GM12878 (cell line): ENCODE measurements at regions not wholly inside any gene's neighbourhood (a gene's known extent, or its start where the extent isn't known, plus 50 kb on each side); places are given as distances from the start of the nearest gene placed in this dataset.

Experiments
- ASH2L ChIP-seq: fragments of 300-600, 200-600 bp; sonication (generic); IDR thresholded peaks from 2 replicates; pipeline ENCODE4 v1.6.1; 2017; ENCODE audit warnings: low read depth, mild to moderate bottlenecking, borderline replicate concordance
- BHLHE40 ChIP-seq, 2 experiments: fragments of 450-650 bp in 1 of 2; IDR thresholded peaks; 2 replicates each; pipeline ENCODE4 v1.6.1; 2011 to 2017; ENCODE audit warnings: low read depth in 2 of 2, borderline replicate concordance in 1 of 2, improper control_type of control experiment in 1 of 2, low read length in 1 of 2, mild to moderate bottlenecking in 1 of 2
- CHD2 ChIP-seq: IDR thresholded peaks from 2 replicates; pipeline ENCODE4 v1.6.1; 2011; ENCODE audit warnings: low read depth, low read length, improper control_type of control experiment, borderline replicate concordance
- CTCF ChIP-seq, 3 experiments: IDR thresholded peaks in 2 of 3; conservative IDR thresholded peaks in 1 of 3; 2 replicates each; pipeline ENCODE4 v1.5.1; 2011; ENCODE audit warnings: low read depth in 3 of 3, low read length in 3 of 3, mild to moderate bottlenecking in 3 of 3, control low read depth in 2 of 3, moderate library complexity in 2 of 3, inconsistent platforms in 1 of 3, mixed read lengths in 1 of 3; ENCODE audit not compliant: control insufficient read depth in 2 of 3, insufficient read depth in 1 of 3; ENCODE audit errors: extremely low read depth in 1 of 3
- ETV6 ChIP-seq, 2 experiments: fragments of 450-650 bp in 1 of 2; IDR thresholded peaks in 1 of 2; conservative IDR thresholded peaks in 1 of 2; 2 replicates each; pipeline ENCODE4 v1.6.1; 2014; ENCODE audit warnings: antibody characterized with exemption in 1 of 2, borderline replicate concordance in 1 of 2, low read depth in 1 of 2, mild to moderate bottlenecking in 1 of 2, moderate library complexity in 1 of 2
- EZH2 ChIP-seq: IDR thresholded peaks from 2 replicates; pipeline ENCODE4 v1.6.1; 2012; ENCODE audit warnings: low read depth, mild to moderate bottlenecking, control low read depth, inconsistent platforms, low read length, borderline replicate concordance; ENCODE audit not compliant: control insufficient read depth
- NR2C2 ChIP-seq: IDR thresholded peaks from 2 replicates; pipeline ENCODE4 v1.6.1; 2011; ENCODE audit warnings: borderline replicate concordance, low read depth; ENCODE audit not compliant: control insufficient read depth, insufficient read length
- POLR2A ChIP-seq: IDR thresholded peaks from 2 replicates; pipeline ENCODE4 v1.6.1; 2011; ENCODE audit warnings: low read depth, mild to moderate bottlenecking, low read length
- SMC3 ChIP-seq: IDR thresholded peaks from 2 replicates; pipeline ENCODE4 v1.6.1; 2011; ENCODE audit warnings: low read length, improper control_type of control experiment, borderline replicate concordance
- TAF1 ChIP-seq: IDR thresholded peaks from 2 replicates; pipeline ENCODE4 v1.6.1; 2011; ENCODE audit warnings: mild to moderate bottlenecking, low read depth, low read length, borderline replicate concordance
- TCF12 ChIP-seq: IDR thresholded peaks from 2 replicates; pipeline ENCODE4 v1.6.1; 2011; ENCODE audit warnings: low read depth, mild to moderate bottlenecking, low read length
- ZBTB11 ChIP-seq: fragments of 450-650 bp; formaldehyde crosslinking; IDR thresholded peaks from 2 replicates; pipeline ENCODE4 v1.5.0; 2022; ENCODE audit warnings: mild to moderate bottlenecking, missing genetic modification characterization

DNA sequence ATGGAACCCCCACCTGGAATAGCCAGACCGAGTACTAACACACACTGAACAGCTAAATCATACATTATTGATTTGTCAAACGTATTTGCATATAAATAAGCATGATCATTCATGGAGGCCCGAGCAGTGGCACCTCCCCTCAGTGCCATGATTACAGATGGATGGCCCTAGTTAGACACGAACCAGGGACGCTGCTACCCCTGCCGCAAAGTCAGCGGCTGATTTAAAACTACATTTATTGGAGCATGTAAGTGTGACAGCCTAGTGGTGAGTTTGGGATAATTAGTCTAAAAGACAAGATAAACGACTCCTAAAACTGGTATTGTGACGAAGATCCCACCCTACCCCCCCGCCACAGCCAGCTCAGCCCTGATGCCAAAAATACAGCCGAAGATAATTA, 159.1 kb upstream of the MAFB start:
- TF ChIP-seq CTCF (IDR thresholded peaks at IDR 0.05 in 2 of 3, conservative IDR thresholded peaks at IDR 0.05 in 1 of 3; ENCODE audit: control insufficient read depth in 2 of 3, extremely low read depth in 1 of 3, insufficient read depth in 1 of 3, low read depth in 3 of 3, low read length in 3 of 3) (no peak), EZH2 (no peak), ZBTB11 (CRISPR knock-in tag) (no peak), CHD2 (no peak), POLR2A (no peak), ETV6 (conservative IDR thresholded peaks at IDR 0.05 in 1 of 2, IDR thresholded peaks at IDR 0.05 in 1 of 2; ENCODE audit: borderline replicate concordance in 1 of 2, low read depth in 1 of 2) (no peak), ASH2L (no peak), TCF12 (no peak), SMC3 (no peak), BHLHE40 (IDR thresholded peaks at IDR 0.05; ENCODE audit: borderline replicate concordance in 1 of 2, low read depth in 2 of 2, low read length in 1 of 2) (no peak), NR2C2 (no peak), TAF1 (no peak)
